HG03439 (cell line): ENCODE measurements at regions not wholly inside any gene's neighbourhood (a gene's known extent, or its start where the extent isn't known, plus 50 kb on each side); places are given as distances from the start of the nearest gene placed in this dataset.
"Not testable (repeated sequence)": the region's sequence is repeated elsewhere in the genome, so short reads cannot be mapped to it uniquely, and the experiment has no call there.

ENCODE experiments used
- ATAC-seq: cut with Tn5 transposase; IDR thresholded peaks from one replicate; pipeline ENCODE4 v1.9.1; 2021; ENCODE audit warnings: mild to moderate bottlenecking, moderate library complexity; ENCODE audit not compliant: unreplicated experiment

- no peak for ATAC-seq
These were observed 259.9 kb upstream of the STARD13 start for GRCh38 chr13:33545492-33545891.

- no peak for ATAC-seq
These were observed 261.5 kb upstream of the STARD13 start for GRCh38 chr13:33547035-33547434.

- no peak for ATAC-seq
These were observed 262.5 kb upstream of the STARD13 start for GRCh38 chr13:33548069-33548468.

- ATAC-seq: no peak
These were observed 264.7 kb upstream of the STARD13 start for GRCh38 chr13:33550276-33550675.

- no peak for ATAC-seq
These were observed 265.3 kb upstream of the STARD13 start for GRCh38 chr13:33550885-33551284.

GRCh38 chr13:33554919-33555791 lies 262.8 kb upstream of the RFC3 start:
- ATAC-seq: peak; percentile 79

GRCh38 chr13:33556828-33557227 lies 261.1 kb upstream of the RFC3 start:
- ATAC-seq: no peak

- no peak for ATAC-seq
These were observed 257.2 kb upstream of the RFC3 start for GRCh38 chr13:33560726-33561125.

- no peak for ATAC-seq
These were observed 256.3 kb upstream of the RFC3 start for GRCh38 chr13:33561627-33562026.

- no peak for ATAC-seq
These were observed 246.3 kb upstream of the RFC3 start for GRCh38 chr13:33571618-33572017.

GRCh38 chr13:33572322-33572721 lies 245.6 kb upstream of the RFC3 start:
- ATAC-seq: not testable (repeated sequence)

- no peak for ATAC-seq
These were observed 242.6 kb upstream of the RFC3 start for GRCh38 chr13:33575378-33575777.

GRCh38 chr13:33577007-33577406 lies 240.9 kb upstream of the RFC3 start:
- no peak for ATAC-seq

GRCh38 chr13:33578786-33579185 lies 239.2 kb upstream of the RFC3 start:
- ATAC-seq: no peak

- no peak for ATAC-seq
These were observed 235.8 kb upstream of the RFC3 start for GRCh38 chr13:33582121-33582520.

- ATAC-seq: no peak
These were observed 234.6 kb upstream of the RFC3 start for GRCh38 chr13:33583398-33583797.

- ATAC-seq: no peak
These were observed 227.0 kb upstream of the RFC3 start for GRCh38 chr13:33590936-33591335.

- ATAC-seq: no peak
These were observed 211.3 kb upstream of the RFC3 start for GRCh38 chr13:33606692-33607091.

- no peak for ATAC-seq
These were observed 207.4 kb upstream of the RFC3 start for GRCh38 chr13:33610438-33611120.

GRCh38 chr13:33611121-33611805 lies 206.7 kb upstream of the RFC3 start:
- no peak for ATAC-seq
